Parathyroid adenoma (tissue), 2 donors: ENCODE measurements at regions not wholly inside any gene's neighbourhood (a gene's known extent, or its start where the extent isn't known, plus 50 kb on each side); places are given as distances from the start of the nearest gene placed in this dataset.

ENCODE experiments used
- H2AFZ ChIP-seq: fragments of 300-600 bp; sonication (generic); one replicate; pipeline ENCODE4 v1.7.0; 2017; ENCODE audit warnings: antibody characterized with exemption, mild to moderate bottlenecking
- H3K27ac ChIP-seq: fragments of 300-600 bp; sonication (generic); one replicate; pipeline ENCODE4 v1.7.0; 2017
- H3K27me3 ChIP-seq: fragments of 300-600 bp; sonication (generic); one replicate; pipeline ENCODE4 v1.7.0; 2017; ENCODE audit warnings: low read length; ENCODE audit not compliant: control insufficient read depth, insufficient read depth
- H3K36me3 ChIP-seq: fragments of 300-600 bp; sonication (generic); one replicate; pipeline ENCODE4 v1.7.0; 2017; ENCODE audit warnings: low read length; ENCODE audit not compliant: control insufficient read depth, insufficient read depth
- H3K4me1 ChIP-seq: fragments of 300-600 bp; sonication (generic); one replicate; pipeline ENCODE4 v1.7.0; 2017; ENCODE audit warnings: control low read depth
- H3K4me2 ChIP-seq: fragments of 300-600 bp; sonication (generic); one replicate; pipeline ENCODE4 v1.7.0; 2017; ENCODE audit warnings: low read length
- H3K4me3 ChIP-seq: fragments of 300-600 bp; sonication (generic); one replicate; pipeline ENCODE4 v1.7.0; 2017; ENCODE audit warnings: low read depth, low read length
- H3K79me2 ChIP-seq: fragments of 300-600 bp; sonication (generic); one replicate; pipeline ENCODE4 v1.7.0; 2017; ENCODE audit warnings: control low read depth
- H3K9ac ChIP-seq: fragments of 300-600 bp; sonication (generic); one replicate; pipeline ENCODE4 v1.7.0; 2017; ENCODE audit warnings: mild to moderate bottlenecking
- H3K9me3 ChIP-seq: fragments of 300-600 bp; sonication (generic); one replicate; pipeline ENCODE4 v1.7.0; 2017; ENCODE audit warnings: low read length; ENCODE audit not compliant: control insufficient read depth
- CTCF ChIP-seq: fragments of 300-600 bp; sonication (generic); IDR thresholded peaks from one replicate; pipeline ENCODE4 v1.7.0; 2017; ENCODE audit warnings: antibody characterized with exemption, mild to moderate bottlenecking
- donor health status: primary hyperparathyroidism.

DNA sequence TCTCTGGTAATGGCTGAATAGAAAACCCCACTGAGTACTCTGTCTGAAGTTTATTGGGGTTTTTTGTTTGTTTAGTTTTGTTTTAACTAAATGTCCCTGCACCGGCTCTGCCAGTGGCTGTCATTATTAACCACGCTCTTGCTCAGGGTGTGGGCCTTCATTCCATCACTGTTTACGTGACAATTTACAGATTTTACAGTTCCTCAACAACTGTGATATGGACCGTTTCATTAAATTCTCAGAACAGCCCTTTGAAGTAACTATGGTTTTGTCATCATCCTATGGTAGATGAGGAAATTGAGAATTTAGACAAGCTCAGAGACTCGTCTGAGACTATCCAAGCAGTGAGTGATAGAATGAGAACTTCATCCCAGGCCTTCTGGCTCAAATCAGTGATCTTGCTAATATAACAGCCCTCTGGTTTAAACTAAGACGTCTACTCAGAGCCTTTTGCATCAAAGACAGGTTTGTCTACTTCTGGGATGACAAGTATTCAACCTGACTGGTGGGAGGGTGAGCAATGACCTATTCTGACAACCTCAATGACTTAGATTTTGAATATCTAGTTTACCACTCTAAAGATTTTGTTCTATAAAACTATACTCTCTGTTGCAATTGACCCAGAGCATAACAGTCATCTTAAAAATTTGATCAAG lies 77.3 kb upstream of the MAP3K1 start:
- H3K27ac ChIP-seq = no peak overlapping the region
- H2AFZ ChIP-seq = no peak overlapping the region
- TF ChIP-seq CTCF = no peak
- H3K9ac ChIP-seq = no peak overlapping the region
- H3K36me3 ChIP-seq = no peaks in the 10 kb centered on the region
- no peaks in the 10 kb centered on the region for H3K27me3 ChIP-seq
- H3K4me1 ChIP-seq = peaks cover 9% of the 10 kb centered on the region
- H3K4me3 ChIP-seq = no peak overlapping the region
- no peaks in the 10 kb centered on the region for H3K79me2 ChIP-seq
- H3K9me3 ChIP-seq = no peaks in the 10 kb centered on the region
- no peak overlapping the region for H3K4me2 ChIP-seq

DNA sequence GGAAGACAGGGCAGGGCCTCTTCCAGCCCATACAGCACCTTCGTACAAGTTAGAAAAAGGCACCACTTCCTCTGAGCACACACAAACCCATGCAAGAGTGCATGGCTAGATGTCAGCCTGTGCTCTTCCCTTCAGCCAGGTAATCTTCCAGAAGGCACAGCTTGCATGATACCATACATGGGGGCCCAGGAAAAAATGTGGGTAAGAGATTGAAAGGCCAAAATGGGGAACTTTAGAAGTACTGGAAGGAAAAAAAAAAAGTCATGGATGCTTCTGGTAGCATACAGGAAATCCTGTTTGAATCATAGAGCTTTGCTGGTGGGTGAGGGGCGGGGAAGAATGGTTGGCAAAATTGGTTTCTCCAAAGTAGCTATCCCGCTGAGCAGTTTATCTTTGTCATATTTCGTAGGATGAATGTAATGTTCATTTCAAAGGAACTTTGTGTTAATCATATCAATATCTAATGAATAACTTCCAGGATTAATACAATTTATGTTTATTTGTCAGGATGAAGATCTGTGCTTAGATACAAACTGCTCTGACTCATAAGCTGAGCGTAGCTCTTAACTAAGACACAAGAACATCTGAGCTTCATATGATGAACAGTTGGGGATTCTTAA lies 78.2 kb upstream of the MAP3K1 start:
- no peak for TF ChIP-seq CTCF
- Histone ChIP-seq H2AFZ (no peak overlapping the region), H3K4me1 (peaks cover 9% of the 10 kb centered on the region), H3K27ac (no peak overlapping the region), H3K4me3 (no peak overlapping the region), H3K36me3 (no peaks in the 10 kb centered on the region), H3K9me3 (no peaks in the 10 kb centered on the region), H3K79me2 (no peaks in the 10 kb centered on the region), H3K4me2 (no peak overlapping the region), H3K27me3 (no peaks in the 10 kb centered on the region), H3K9ac (no peak overlapping the region)

GRCh38 chr5:56735849-56736641 lies 79.3 kb upstream of the MAP3K1 start:
- H3K79me2 ChIP-seq = no peaks in the 10 kb centered on the region
- H2AFZ ChIP-seq = peak overlapping the region; percentile 64
- no peaks in the 10 kb centered on the region for H3K36me3 ChIP-seq
- no peak overlapping the region for H3K4me2 ChIP-seq
- no peaks in the 10 kb centered on the region for H3K9me3 ChIP-seq
- H3K4me1 ChIP-seq = peaks cover 9% of the 10 kb centered on the region
- H3K27me3 ChIP-seq = no peaks in the 10 kb centered on the region
- no peak overlapping the region for H3K27ac ChIP-seq
- no peak overlapping the region for H3K9ac ChIP-seq
- no peak for TF ChIP-seq CTCF
- H3K4me3 ChIP-seq = no peak overlapping the region

GRCh38 chr5:56734091-56734694 lies 81.2 kb upstream of the MAP3K1 start:
- no peaks in the 10 kb centered on the region for H3K79me2 ChIP-seq

More at GRCh38 chr5:56734091-56734694, 81.2 kb upstream of the MAP3K1 start:
- Histone ChIP-seq H3K9ac (no peak overlapping the region), H3K4me1 (peaks cover 9% of the 10 kb centered on the region), H3K9me3 (no peaks in the 10 kb centered on the region), H3K36me3 (no peaks in the 10 kb centered on the region), H3K27me3 (no peaks in the 10 kb centered on the region), H2AFZ (peak overlapping the region; percentile 47), H3K4me2 (no peak overlapping the region), H3K27ac (no peak overlapping the region), H3K4me3 (no peak overlapping the region)
- no peak for TF ChIP-seq CTCF
